ENCODE measurements at regions not wholly inside any gene's neighbourhood (a gene's known extent, or its start where the extent isn't known, plus 50 kb on each side); places are given as distances from the start of the nearest gene placed in this dataset.

DNA sequence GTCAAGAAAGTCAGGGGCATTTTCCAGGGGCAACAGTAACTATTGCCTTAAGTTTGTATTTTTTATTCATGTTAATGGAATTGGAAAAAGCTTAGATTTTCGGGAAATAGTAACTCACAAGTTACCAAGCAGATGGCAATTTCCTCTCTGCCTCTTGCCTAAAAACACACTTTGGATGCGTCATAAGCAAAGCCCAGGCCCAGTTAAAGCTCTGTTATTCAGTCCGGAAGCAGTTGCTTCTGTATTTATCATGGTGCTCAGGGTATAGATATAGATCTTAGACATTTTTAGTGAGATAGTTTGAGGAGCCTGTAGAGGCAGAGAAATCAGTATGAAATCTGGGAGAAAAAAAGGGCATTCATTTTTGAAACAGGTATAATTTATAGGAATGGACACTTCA is 260.3 kb upstream of the TNC start:
- no peak for DNase-seq (ENCODE audit: low read depth)
- H3K4me3 ChIP-seq (ENCODE audit: low read depth, low read length) = no peak overlapping the region
- TF ChIP-seq, protein P1, sequence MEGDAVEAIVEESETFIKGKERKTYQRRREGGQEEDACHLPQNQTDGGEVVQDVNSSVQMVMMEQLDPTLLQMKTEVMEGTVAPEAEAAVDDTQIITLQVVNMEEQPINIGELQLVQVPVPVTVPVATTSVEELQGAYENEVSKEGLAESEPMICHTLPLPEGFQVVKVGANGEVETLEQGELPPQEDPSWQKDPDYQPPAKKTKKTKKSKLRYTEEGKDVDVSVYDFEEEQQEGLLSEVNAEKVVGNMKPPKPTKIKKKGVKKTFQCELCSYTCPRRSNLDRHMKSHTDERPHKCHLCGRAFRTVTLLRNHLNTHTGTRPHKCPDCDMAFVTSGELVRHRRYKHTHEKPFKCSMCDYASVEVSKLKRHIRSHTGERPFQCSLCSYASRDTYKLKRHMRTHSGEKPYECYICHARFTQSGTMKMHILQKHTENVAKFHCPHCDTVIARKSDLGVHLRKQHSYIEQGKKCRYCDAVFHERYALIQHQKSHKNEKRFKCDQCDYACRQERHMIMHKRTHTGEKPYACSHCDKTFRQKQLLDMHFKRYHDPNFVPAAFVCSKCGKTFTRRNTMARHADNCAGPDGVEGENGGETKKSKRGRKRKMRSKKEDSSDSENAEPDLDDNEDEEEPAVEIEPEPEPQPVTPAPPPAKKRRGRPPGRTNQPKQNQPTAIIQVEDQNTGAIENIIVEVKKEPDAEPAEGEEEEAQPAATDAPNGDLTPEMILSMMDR (conservative IDR thresholded peaks at IDR 0.05; ENCODE audit: low read depth, low read length) = no peak

DNA sequence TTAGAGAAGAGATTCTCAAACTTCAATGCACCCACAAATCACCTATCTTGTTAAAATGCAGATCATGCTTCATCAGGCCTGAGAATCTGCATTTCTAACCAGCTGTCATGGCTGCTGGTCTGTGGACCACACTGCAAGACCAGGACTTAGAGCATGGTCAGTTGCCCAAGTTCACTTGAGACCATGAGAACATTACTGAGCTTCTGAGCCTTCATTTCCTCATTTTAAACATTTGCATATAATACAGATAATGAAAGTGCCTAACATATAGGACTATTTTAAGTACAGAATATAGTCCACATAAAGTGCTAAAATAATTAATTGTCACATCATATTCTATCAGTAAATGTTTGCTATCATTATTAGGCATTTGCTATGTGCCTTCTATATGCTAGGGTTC is 260.8 kb upstream of the TNC start:
- TF ChIP-seq, protein P1 (conservative IDR thresholded peaks at IDR 0.05; ENCODE audit: low read depth, low read length) = no peak
- H3K4me3 ChIP-seq (ENCODE audit: low read depth, low read length) = no peak overlapping the region
- no peak for DNase-seq (ENCODE audit: low read depth)

DNA sequence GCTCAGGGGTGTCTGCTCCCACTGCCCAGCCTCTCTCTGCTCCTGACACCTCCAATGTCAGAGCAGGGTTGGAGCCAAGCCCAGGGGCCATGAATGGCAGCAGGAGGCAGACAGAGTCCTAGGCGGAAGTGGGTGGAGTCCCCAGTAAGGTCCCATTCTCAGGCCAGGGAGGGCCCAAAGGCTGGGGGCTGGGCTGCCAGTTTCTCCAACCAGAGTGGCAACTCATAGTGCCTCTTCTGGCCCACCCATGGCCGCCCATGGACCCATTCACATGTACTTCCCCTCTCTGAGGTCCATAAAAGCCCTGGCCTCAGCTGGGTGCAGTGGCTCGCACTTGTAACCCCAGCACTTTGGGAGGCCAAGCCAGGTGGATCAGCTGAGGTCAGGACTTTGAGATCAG is 261.8 kb upstream of the TNC start:
- TF ChIP-seq, protein P1 (conservative IDR thresholded peaks at IDR 0.05; ENCODE audit: low read depth, low read length) = no peak
- no peak overlapping the region for H3K4me3 ChIP-seq (ENCODE audit: low read depth, low read length)
- no peak for DNase-seq (ENCODE audit: low read depth)

DNA sequence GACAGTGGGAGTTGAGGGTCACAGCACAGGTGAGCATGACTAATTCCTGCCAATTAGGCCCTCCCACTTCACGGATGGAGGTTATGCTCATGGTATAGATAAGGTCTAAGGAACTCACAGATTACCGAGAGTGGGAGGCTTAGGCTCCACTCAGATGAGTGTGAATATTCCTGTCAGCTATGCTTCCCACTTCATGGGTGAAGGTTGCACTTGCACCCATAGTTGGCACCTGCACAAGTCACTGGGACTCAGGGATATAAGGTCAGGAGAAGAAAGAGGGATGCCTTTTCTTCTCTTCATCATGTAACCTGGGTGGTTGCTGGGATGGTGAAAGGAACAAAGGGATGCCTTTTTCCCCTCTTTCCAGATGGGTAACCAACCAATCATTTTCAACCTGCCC is 264.9 kb upstream of the TNC start:
- TF ChIP-seq, protein P1 (conservative IDR thresholded peaks at IDR 0.05; ENCODE audit: low read depth, low read length) = no peak
- no peak overlapping the region for H3K4me3 ChIP-seq (ENCODE audit: low read depth, low read length)
- no peak for DNase-seq (ENCODE audit: low read depth)

DNA sequence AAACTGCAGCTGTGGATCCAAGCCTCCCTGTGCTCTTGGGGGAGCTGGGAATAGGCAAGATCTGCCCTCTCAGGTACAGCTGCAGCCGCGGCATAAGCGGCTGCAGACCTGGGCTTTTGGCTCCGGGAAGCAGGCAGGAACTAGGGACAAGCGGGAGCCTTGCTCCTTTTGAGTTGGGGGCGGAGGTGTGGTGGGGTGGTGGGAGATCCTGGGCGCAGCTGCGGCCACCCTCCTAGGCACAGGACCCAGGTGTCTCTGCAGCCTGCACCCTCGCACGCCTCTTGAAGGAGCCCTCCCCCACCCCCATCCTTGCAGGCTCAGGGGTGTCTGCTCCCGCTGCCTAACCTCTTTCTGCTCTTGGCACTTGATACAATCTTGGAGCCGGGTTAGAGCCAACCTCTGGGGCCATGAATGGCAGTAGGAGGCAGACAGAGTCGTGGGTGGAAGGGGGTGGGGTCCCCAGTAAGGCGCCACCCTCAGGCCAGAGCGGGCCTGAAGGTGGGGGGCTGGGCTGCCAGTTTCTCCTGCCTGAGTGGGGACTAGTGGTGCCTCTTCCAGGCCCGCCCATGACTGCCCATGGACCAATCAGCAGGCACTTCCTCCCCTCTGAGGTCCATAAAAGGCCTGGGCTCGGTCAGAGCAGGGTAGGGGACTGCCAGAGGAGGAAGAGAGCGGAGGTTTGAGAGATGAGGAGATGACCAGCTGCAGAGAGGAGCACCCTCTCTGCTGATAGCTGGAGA is 267.6 kb upstream of the TNC start:
- no peak for DNase-seq (ENCODE audit: low read depth)
- H3K4me3 ChIP-seq (ENCODE audit: low read depth, low read length) = no peak overlapping the region
- TF ChIP-seq, protein P1 (conservative IDR thresholded peaks at IDR 0.05; ENCODE audit: low read depth, low read length) = no peak

DNA sequence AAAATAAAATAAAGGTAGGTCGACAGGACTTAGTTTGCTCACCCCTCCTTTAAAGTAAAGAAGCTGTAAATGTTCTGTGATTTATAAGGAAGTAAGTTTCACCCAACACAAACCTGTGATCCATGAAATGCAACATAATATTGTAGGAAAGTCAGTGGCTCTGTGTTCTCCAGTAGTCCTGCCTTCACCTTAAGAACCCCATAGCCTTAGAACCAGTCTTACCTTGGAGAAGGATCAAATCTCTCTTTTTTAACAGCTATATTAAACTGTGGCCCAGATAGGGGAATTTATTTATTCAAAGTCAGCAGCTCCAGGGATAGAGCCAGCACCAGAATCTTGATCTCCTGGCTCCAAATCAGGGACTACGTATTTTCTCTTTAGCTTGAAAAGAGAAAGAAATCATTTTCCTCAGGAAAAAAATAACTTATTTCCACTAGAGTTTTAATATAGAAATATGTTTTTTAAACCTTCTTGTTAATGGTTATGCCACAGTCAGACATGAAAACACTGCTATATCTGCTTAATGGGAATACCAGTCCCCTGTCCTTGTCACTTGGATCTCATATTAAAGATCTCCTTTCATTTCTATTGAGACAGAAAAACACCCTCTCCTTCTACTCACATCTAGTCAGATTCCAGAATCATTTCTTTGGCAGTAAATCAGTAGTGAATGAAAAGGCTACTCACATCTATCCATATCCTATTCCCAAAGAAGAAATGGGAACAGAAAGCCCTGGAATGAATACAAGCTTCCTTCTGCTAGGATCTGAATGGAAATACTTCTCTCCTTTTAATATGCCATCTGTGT is 269.2 kb upstream of the TNC start:
- TF ChIP-seq, protein P1 (conservative IDR thresholded peaks at IDR 0.05; ENCODE audit: low read depth, low read length) = no peak

More for the DNA sequence above, 269.2 kb upstream of the TNC start:
- DNase-seq (ENCODE audit: low read depth) = no peak
- H3K4me3 ChIP-seq (ENCODE audit: low read depth, low read length) = no peak overlapping the region

Data from choroid plexus epithelial cell (primary cell).